ENCODE measurements at regions not wholly inside any gene's neighbourhood (a gene's known extent, or its start where the extent isn't known, plus 50 kb on each side); places are given as distances from the start of the nearest gene placed in this dataset.

- Histone ChIP-seq H3K36me3 (ENCODE audit: control insufficient read depth in 5 of 5, insufficient read depth in 5 of 5, low read length in 5 of 5) (no peaks in the 10 kb centered on the region), H3K9me3 (ENCODE audit: control insufficient read depth in 5 of 5, low read length in 5 of 5) (no peaks in the 10 kb centered on the region), H3K27me3 (ENCODE audit: control insufficient read depth in 5 of 5, insufficient read depth in 4 of 5, low read length in 5 of 5) (peaks cover 0 to 2% (median 0%) of the 10 kb centered on the region in 5 donors), H3K4me3 (ENCODE audit: low read depth in 1 of 5, low read length in 5 of 5) (no peak overlapping the region), H3K27ac (ENCODE audit: low read depth, low read length) (no peak overlapping the region), H3K9ac (ENCODE audit: low read length in 5 of 5) (no peak overlapping the region), H3K4me1 (ENCODE audit: control insufficient read depth in 5 of 5, insufficient read depth in 5 of 5, low read length in 5 of 5) (no peaks in the 10 kb centered on the region)
Observed at GRCh38 chr3:117507958-117508357, 798.4 kb downstream of the TUSC7 start.

GRCh38 chr3:117509858-117510257 lies 800.3 kb downstream of the TUSC7 start:
- H3K27ac ChIP-seq (ENCODE audit: low read depth, low read length) = no peak overlapping the region
- H3K36me3 ChIP-seq (ENCODE audit: control insufficient read depth in 5 of 5, insufficient read depth in 5 of 5, low read length in 5 of 5) = no peaks in the 10 kb centered on the region
- H3K4me1 ChIP-seq (ENCODE audit: control insufficient read depth in 5 of 5, insufficient read depth in 5 of 5, low read length in 5 of 5) = no peaks in the 10 kb centered on the region
- no peaks in the 10 kb centered on the region for H3K9me3 ChIP-seq (ENCODE audit: control insufficient read depth in 5 of 5, low read length in 5 of 5)
- no peak overlapping the region for H3K9ac ChIP-seq (ENCODE audit: low read length in 5 of 5)
- H3K4me3 ChIP-seq (ENCODE audit: low read depth in 1 of 5, low read length in 5 of 5) = no peak overlapping the region
- peaks cover 0 to 2% (median 0%) of the 10 kb centered on the region in 5 donors for H3K27me3 ChIP-seq (ENCODE audit: control insufficient read depth in 5 of 5, insufficient read depth in 4 of 5, low read length in 5 of 5)

DNA sequence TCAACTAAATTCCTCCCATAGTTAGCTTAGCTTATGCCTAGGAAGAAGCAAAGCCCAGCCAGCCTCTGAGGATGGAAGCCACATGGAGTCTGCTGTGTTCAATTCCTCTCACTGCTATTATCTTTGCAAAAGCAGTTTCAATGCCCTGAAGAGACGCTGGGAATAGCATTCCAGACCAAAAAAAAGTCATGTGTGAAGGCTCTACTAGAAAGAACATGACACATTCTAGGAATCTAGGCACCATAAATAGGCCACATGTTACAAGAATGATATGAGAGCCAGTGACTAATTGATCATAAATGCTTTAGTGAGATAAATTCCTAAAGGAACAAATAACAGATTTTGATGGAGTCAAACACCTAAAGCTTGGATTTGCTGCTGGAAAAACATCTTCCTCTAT lies 800.8 kb downstream of the TUSC7 start:
- Histone ChIP-seq H3K4me3 (ENCODE audit: low read depth in 1 of 5, low read length in 5 of 5) (no peak overlapping the region), H3K36me3 (ENCODE audit: control insufficient read depth in 5 of 5, insufficient read depth in 5 of 5, low read length in 5 of 5) (no peaks in the 10 kb centered on the region), H3K27me3 (ENCODE audit: control insufficient read depth in 5 of 5, insufficient read depth in 4 of 5, low read length in 5 of 5) (peaks cover 0 to 2% (median 0%) of the 10 kb centered on the region in 5 donors), H3K9ac (ENCODE audit: low read length in 5 of 5) (no peak overlapping the region), H3K4me1 (ENCODE audit: control insufficient read depth in 5 of 5, insufficient read depth in 5 of 5, low read length in 5 of 5) (no peaks in the 10 kb centered on the region), H3K27ac (ENCODE audit: low read depth, low read length) (no peak overlapping the region), H3K9me3 (ENCODE audit: control insufficient read depth in 5 of 5, low read length in 5 of 5) (no peaks in the 10 kb centered on the region)

DNA sequence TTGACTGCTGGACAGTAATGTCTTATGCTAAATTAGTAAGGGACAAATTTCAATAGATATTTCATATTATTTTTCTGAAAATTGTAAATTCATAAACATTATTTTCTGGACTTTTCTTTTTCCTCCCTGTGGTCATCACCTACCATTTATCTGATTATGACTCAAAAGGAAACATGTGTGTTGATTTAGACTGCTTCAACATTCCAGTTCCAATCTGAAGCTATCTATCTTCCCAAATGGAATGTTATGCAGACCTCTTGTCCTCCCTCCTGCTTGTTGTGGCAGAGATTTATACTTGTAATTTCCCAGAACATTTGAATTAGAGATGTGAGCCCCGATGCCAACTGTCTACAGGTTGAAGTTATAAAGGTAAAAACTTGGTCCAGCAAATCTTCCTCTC lies 803.4 kb downstream of the TUSC7 start:
- no peaks in the 10 kb centered on the region for H3K36me3 ChIP-seq (ENCODE audit: control insufficient read depth in 5 of 5, insufficient read depth in 5 of 5, low read length in 5 of 5)
- no peak overlapping the region for H3K27ac ChIP-seq (ENCODE audit: low read depth, low read length)
- no peak overlapping the region for H3K9ac ChIP-seq (ENCODE audit: low read length in 5 of 5)
- H3K4me1 ChIP-seq (ENCODE audit: control insufficient read depth in 5 of 5, insufficient read depth in 5 of 5, low read length in 5 of 5) = no peaks in the 10 kb centered on the region
- H3K9me3 ChIP-seq (ENCODE audit: control insufficient read depth in 5 of 5, low read length in 5 of 5) = no peaks in the 10 kb centered on the region
- H3K27me3 ChIP-seq (ENCODE audit: control insufficient read depth in 5 of 5, insufficient read depth in 4 of 5, low read length in 5 of 5) = no peaks in the 10 kb centered on the region
- no peak overlapping the region for H3K4me3 ChIP-seq (ENCODE audit: low read depth in 1 of 5, low read length in 5 of 5)

GRCh38 chr3:117515309-117515708 lies 805.7 kb downstream of the TUSC7 start:
- peaks cover 0 to 4% (median 0%) of the 10 kb centered on the region in 5 donors for H3K4me1 ChIP-seq (ENCODE audit: control insufficient read depth in 5 of 5, insufficient read depth in 5 of 5, low read length in 5 of 5)
- H3K36me3 ChIP-seq (ENCODE audit: control insufficient read depth in 5 of 5, insufficient read depth in 5 of 5, low read length in 5 of 5) = no peaks in the 10 kb centered on the region
- H3K27me3 ChIP-seq (ENCODE audit: control insufficient read depth in 5 of 5, insufficient read depth in 4 of 5, low read length in 5 of 5) = no peaks in the 10 kb centered on the region
- H3K4me3 ChIP-seq (ENCODE audit: low read depth in 1 of 5, low read length in 5 of 5) = no peak overlapping the region
- no peaks in the 10 kb centered on the region for H3K9me3 ChIP-seq (ENCODE audit: control insufficient read depth in 5 of 5, low read length in 5 of 5)
- H3K27ac ChIP-seq (ENCODE audit: low read depth, low read length) = no peak overlapping the region
- H3K9ac ChIP-seq (ENCODE audit: low read length in 5 of 5) = no peak overlapping the region

DNA sequence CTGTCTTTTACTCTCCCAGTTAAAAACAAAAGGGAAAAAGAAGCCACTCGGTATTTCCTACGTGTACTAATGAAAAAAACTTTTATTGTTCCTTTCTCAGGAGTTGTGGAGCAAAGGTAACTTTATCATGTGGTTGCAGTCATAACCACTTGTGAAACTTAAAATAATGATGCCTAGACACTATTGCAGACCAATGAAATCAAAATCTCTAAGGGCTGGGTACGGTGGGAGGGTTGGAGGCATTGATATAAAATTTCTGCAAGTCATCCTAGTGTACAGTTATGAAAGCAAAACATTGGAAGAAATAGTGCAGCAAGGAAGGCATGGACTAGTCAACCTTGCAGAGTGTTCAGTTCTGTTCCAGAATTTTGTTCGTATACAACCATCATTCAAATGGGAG lies 808.8 kb downstream of the TUSC7 start:
- H3K4me1 ChIP-seq (ENCODE audit: control insufficient read depth in 5 of 5, insufficient read depth in 5 of 5, low read length in 5 of 5) = peaks cover 0 to 4% (median 0%) of the 10 kb centered on the region in 5 donors
- no peak overlapping the region for H3K27ac ChIP-seq (ENCODE audit: low read depth, low read length)
- no peaks in the 10 kb centered on the region for H3K36me3 ChIP-seq (ENCODE audit: control insufficient read depth in 5 of 5, insufficient read depth in 5 of 5, low read length in 5 of 5)
- no peaks in the 10 kb centered on the region for H3K27me3 ChIP-seq (ENCODE audit: control insufficient read depth in 5 of 5, insufficient read depth in 4 of 5, low read length in 5 of 5)
- H3K9me3 ChIP-seq (ENCODE audit: control insufficient read depth in 5 of 5, low read length in 5 of 5) = no peaks in the 10 kb centered on the region
- no peak overlapping the region for H3K4me3 ChIP-seq (ENCODE audit: low read depth in 1 of 5, low read length in 5 of 5)
- H3K9ac ChIP-seq (ENCODE audit: low read length in 5 of 5) = no peak overlapping the region

- peaks cover 0 to 4% (median 0%) of the 10 kb centered on the region in 5 donors for H3K4me1 ChIP-seq (ENCODE audit: control insufficient read depth in 5 of 5, insufficient read depth in 5 of 5, low read length in 5 of 5)
Observed at GRCh38 chr3:117519776-117520175, 810.2 kb downstream of the TUSC7 start.

GRCh38 chr3:117520582-117520981 lies 811.0 kb downstream of the TUSC7 start:
- Histone ChIP-seq H3K4me3 (ENCODE audit: low read depth in 1 of 5, low read length in 5 of 5) (no peak overlapping the region), H3K27ac (ENCODE audit: low read depth, low read length) (no peak overlapping the region), H3K9ac (ENCODE audit: low read length in 5 of 5) (no peak overlapping the region), H3K9me3 (ENCODE audit: control insufficient read depth in 5 of 5, low read length in 5 of 5) (no peaks in the 10 kb centered on the region), H3K4me1 (ENCODE audit: control insufficient read depth in 5 of 5, insufficient read depth in 5 of 5, low read length in 5 of 5) (peaks cover 0 to 4% (median 0%) of the 10 kb centered on the region in 5 donors), H3K36me3 (ENCODE audit: control insufficient read depth in 5 of 5, insufficient read depth in 5 of 5, low read length in 5 of 5) (no peaks in the 10 kb centered on the region), H3K27me3 (ENCODE audit: control insufficient read depth in 5 of 5, insufficient read depth in 4 of 5, low read length in 5 of 5) (no peaks in the 10 kb centered on the region)

More at GRCh38 chr3:117519776-117520175, 810.2 kb downstream of the TUSC7 start:
- Histone ChIP-seq H3K27me3 (ENCODE audit: control insufficient read depth in 5 of 5, insufficient read depth in 4 of 5, low read length in 5 of 5) (no peaks in the 10 kb centered on the region), H3K9me3 (ENCODE audit: control insufficient read depth in 5 of 5, low read length in 5 of 5) (no peaks in the 10 kb centered on the region), H3K4me3 (ENCODE audit: low read depth in 1 of 5, low read length in 5 of 5) (no peak overlapping the region), H3K36me3 (ENCODE audit: control insufficient read depth in 5 of 5, insufficient read depth in 5 of 5, low read length in 5 of 5) (no peaks in the 10 kb centered on the region), H3K27ac (ENCODE audit: low read depth, low read length) (no peak overlapping the region), H3K9ac (ENCODE audit: low read length in 5 of 5) (no peak overlapping the region)

GRCh38 chr3:117523418-117523817 lies 813.8 kb downstream of the TUSC7 start:
- H3K9me3 ChIP-seq (ENCODE audit: control insufficient read depth in 5 of 5, low read length in 5 of 5) = no peaks in the 10 kb centered on the region
- no peak overlapping the region for H3K9ac ChIP-seq (ENCODE audit: low read length in 5 of 5)
- H3K4me1 ChIP-seq (ENCODE audit: control insufficient read depth in 5 of 5, insufficient read depth in 5 of 5, low read length in 5 of 5) = peaks cover 0 to 2% (median 0%) of the 10 kb centered on the region in 5 donors
- H3K27ac ChIP-seq (ENCODE audit: low read depth, low read length) = no peak overlapping the region
- no peaks in the 10 kb centered on the region for H3K27me3 ChIP-seq (ENCODE audit: control insufficient read depth in 5 of 5, insufficient read depth in 4 of 5, low read length in 5 of 5)
- no peaks in the 10 kb centered on the region for H3K36me3 ChIP-seq (ENCODE audit: control insufficient read depth in 5 of 5, insufficient read depth in 5 of 5, low read length in 5 of 5)
- no peak overlapping the region for H3K4me3 ChIP-seq (ENCODE audit: low read depth in 1 of 5, low read length in 5 of 5)

DNA sequence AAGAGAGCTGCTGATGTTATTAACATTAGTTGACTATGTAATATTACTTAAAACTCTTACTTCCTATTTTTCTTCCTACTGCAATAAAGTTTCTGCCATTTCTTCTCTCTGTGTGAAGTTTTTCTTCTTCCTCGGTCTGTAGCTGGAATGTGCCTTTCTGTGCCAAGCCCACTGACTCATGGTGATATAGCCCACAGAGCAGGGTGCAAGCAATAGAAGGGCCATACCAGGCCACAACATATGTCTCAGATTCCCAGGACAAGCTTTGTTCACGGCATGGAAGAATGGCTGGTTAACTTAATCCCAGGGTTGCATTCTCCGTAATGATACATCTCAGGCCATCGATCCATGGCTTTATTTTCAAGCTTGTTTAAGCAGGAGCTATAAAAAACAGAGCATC lies 815.3 kb downstream of the TUSC7 start:
- H3K36me3 ChIP-seq (ENCODE audit: control insufficient read depth in 5 of 5, insufficient read depth in 5 of 5, low read length in 5 of 5) = no peaks in the 10 kb centered on the region
- no peaks in the 10 kb centered on the region for H3K9me3 ChIP-seq (ENCODE audit: control insufficient read depth in 5 of 5, low read length in 5 of 5)
- no peaks in the 10 kb centered on the region for H3K4me1 ChIP-seq (ENCODE audit: control insufficient read depth in 5 of 5, insufficient read depth in 5 of 5, low read length in 5 of 5)
- H3K9ac ChIP-seq (ENCODE audit: low read length in 5 of 5) = no peak overlapping the region
- H3K4me3 ChIP-seq (ENCODE audit: low read depth in 1 of 5, low read length in 5 of 5) = no peak overlapping the region
- no peak overlapping the region for H3K27ac ChIP-seq (ENCODE audit: low read depth, low read length)
- H3K27me3 ChIP-seq (ENCODE audit: control insufficient read depth in 5 of 5, insufficient read depth in 4 of 5, low read length in 5 of 5) = no peaks in the 10 kb centered on the region

All from subcutaneous abdominal adipose tissue (tissue), 5 donors.